IMR-90 (cell line): ENCODE measurements at regions not wholly inside any gene's neighbourhood (a gene's known extent, or its start where the extent isn't known, plus 50 kb on each side); places are given as distances from the start of the nearest gene placed in this dataset.

ENCODE experiments used
- ATAC-seq: fragments of 200-7000 bp; cut with Tn5 transposase; 2 replicates; pipeline ENCODE4 v1.9.1; 2020; ENCODE audit warnings: low read depth, mild to moderate bottlenecking, moderate library complexity
- BruUV-seq: library from RNA; stranded (reverse); fragments of 400-500 nt; replicated peaks from 2 replicates; lab custom pipeline; 2021; lab: Mats Ljungman, UMichigan
- CTCF ChIA-PET: fragments of 300-600 bp; formaldehyde crosslinking; extraction: SDS; loops from one replicate; lab custom pipeline; 2021; ENCODE audit warnings: antibody characterized with exemption; lab: Yijun Ruan, JAX
- POLR2A ChIA-PET: fragments of 300-600 bp; sonication (Branson Sonifier 250); formaldehyde crosslinking; loops from one replicate; lab custom pipeline; 2022; ENCODE audit warnings: antibody characterized with exemption; ENCODE audit not compliant: unreplicated experiment; lab: Charles Lee
- DNase-seq: peaks from one replicate; pipeline ENCODE4 v3.0.0; 2013
- H2AFZ ChIP-seq: replicated peaks from 2 replicates; pipeline ENCODE3; 2013; ENCODE audit warnings: low read length, mild to moderate bottlenecking; ENCODE audit not compliant: poor library complexity
- H2AK5ac ChIP-seq: 2 replicates; pipeline ENCODE4 v1.6.1; 2013; ENCODE audit warnings: low read depth, low read length, inconsistent platforms
- H2AK9ac ChIP-seq: replicated peaks from 2 replicates; pipeline ENCODE3; 2013; ENCODE audit warnings: mild to moderate bottlenecking, low read depth, low read length, moderate library complexity; ENCODE audit not compliant: poor library complexity
- H2BK120ac ChIP-seq: 2 replicates; pipeline ENCODE4 v1.6.1; 2013; ENCODE audit warnings: low read depth, low read length, inconsistent platforms
- H2BK15ac ChIP-seq: 3 replicates; pipeline ENCODE4 v1.6.1; 2013; ENCODE audit warnings: low read depth, low read length, inconsistent platforms
- H2BK20ac ChIP-seq: 2 replicates; pipeline ENCODE4 v1.6.1; 2013; ENCODE audit warnings: low read depth, mild to moderate bottlenecking, inconsistent platforms, low read length, moderate library complexity
- H2BK5ac ChIP-seq: 2 replicates; pipeline ENCODE4 v1.6.1; 2013; ENCODE audit warnings: mild to moderate bottlenecking, low read depth, low read length, inconsistent platforms; ENCODE audit not compliant: poor library complexity, severe bottlenecking
- H3K14ac ChIP-seq: replicated peaks from 2 replicates; pipeline ENCODE4 v1.6.1; 2013; ENCODE audit warnings: low read depth, low read length, inconsistent platforms
- H3K18ac ChIP-seq: 2 replicates; pipeline ENCODE4 v1.6.1; 2013; ENCODE audit warnings: low read depth, low read length, control low read depth
- H3K23ac ChIP-seq: 2 replicates; pipeline ENCODE4 v1.6.1; 2013; ENCODE audit warnings: low read depth, low read length, inconsistent platforms
- H3K27ac ChIP-seq: 2 replicates; pipeline ENCODE4 v1.5.1; 2013; ENCODE audit warnings: mild to moderate bottlenecking, control low read depth, low read length; ENCODE audit not compliant: insufficient read depth
- H3K27me3 ChIP-seq: 2 replicates; pipeline ENCODE4 v1.6.1; 2013; ENCODE audit warnings: low read length; ENCODE audit not compliant: control insufficient read depth, insufficient read depth
- H3K36me3 ChIP-seq: 2 replicates; pipeline ENCODE4 v1.6.1; 2013; ENCODE audit warnings: low read length, mixed read lengths; ENCODE audit not compliant: control insufficient read depth, insufficient read depth
- H3K4ac ChIP-seq: 2 replicates; pipeline ENCODE4 v1.6.1; 2013; ENCODE audit warnings: low read depth, low read length, inconsistent platforms
- H3K4me1 ChIP-seq: 2 replicates; pipeline ENCODE4 v1.6.1; 2013; ENCODE audit warnings: low read length, mixed read lengths; ENCODE audit not compliant: control insufficient read depth, insufficient read depth
- H3K4me2 ChIP-seq: 2 replicates; pipeline ENCODE4 v1.6.1; 2013; ENCODE audit warnings: low read depth, mild to moderate bottlenecking, control low read depth, low read length, moderate library complexity
- H3K4me3 ChIP-seq: 2 replicates; pipeline ENCODE4 v1.5.1; 2013; ENCODE audit warnings: low read depth, mild to moderate bottlenecking, control low read depth, low read length, moderate library complexity; ENCODE audit not compliant: insufficient read depth
- H3K56ac ChIP-seq: 2 replicates; pipeline ENCODE4 v1.6.1; 2013; ENCODE audit warnings: low read length, inconsistent platforms; ENCODE audit not compliant: insufficient read depth; ENCODE audit errors: extremely low read depth
- H3K79me1 ChIP-seq, 2 experiments: 2 replicates each; pipeline ENCODE4 v1.6.1; 2013; ENCODE audit warnings: low read length in 2 of 2, inconsistent platforms in 1 of 2, low read depth in 1 of 2
- H3K9ac ChIP-seq: 2 replicates; pipeline ENCODE4 v1.6.1; 2013; ENCODE audit warnings: low read depth, low read length, control low read depth
- H3K9me1 ChIP-seq: 2 replicates; pipeline ENCODE4 v1.6.1; 2013; ENCODE audit warnings: low read length, inconsistent platforms; ENCODE audit not compliant: insufficient read depth
- H3K9me3 ChIP-seq: 2 replicates; pipeline ENCODE4 v1.6.1; 2013; ENCODE audit warnings: low read length; ENCODE audit not compliant: control insufficient read depth, insufficient read depth
- H4K20me1 ChIP-seq: 2 replicates; pipeline ENCODE4 v1.6.1; 2013; ENCODE audit warnings: low read length, inconsistent platforms; ENCODE audit not compliant: insufficient read depth
- H4K5ac ChIP-seq: 2 replicates; pipeline ENCODE4 v1.6.1; 2013; ENCODE audit warnings: mild to moderate bottlenecking, low read depth, low read length, control low read depth
- H4K8ac ChIP-seq, 2 experiments: 2 replicates each; pipeline ENCODE4 v1.6.1; 2013; ENCODE audit warnings: low read depth in 2 of 2, low read length in 2 of 2, control low read depth in 1 of 2, inconsistent platforms in 1 of 2
- H4K91ac ChIP-seq: 2 replicates; pipeline ENCODE4 v1.6.1; 2013; ENCODE audit warnings: low read depth, low read length, inconsistent platforms; ENCODE audit not compliant: insufficient read depth
- CEBPB ChIP-seq: IDR thresholded peaks from 2 replicates; pipeline ENCODE4 v1.6.1; 2012; ENCODE audit warnings: low read depth, low read length, improper control_type of control experiment
- MXI1 ChIP-seq: IDR thresholded peaks from 2 replicates; pipeline ENCODE4 v1.6.1; 2012; ENCODE audit warnings: low read depth, mild to moderate bottlenecking, low read length, moderate library complexity, borderline replicate concordance
- POLR2A ChIP-seq: IDR thresholded peaks from 2 replicates; pipeline ENCODE4 v1.6.1; 2012; ENCODE audit warnings: mild to moderate bottlenecking, low read depth, low read length
- RFX5 ChIP-seq: IDR thresholded peaks from 2 replicates; pipeline ENCODE4 v1.8.0; 2012; ENCODE audit warnings: low read depth, mild to moderate bottlenecking, low read length, moderate library complexity
- WGBS, 2 experiments: methylation state at CpG; one replicate each; pipeline versions ENCODE4 v1.1.5 to v1.1.7; 2013; ENCODE audit warnings: missing lambda C conversion rate in 2 of 2; ENCODE audit not compliant: insufficient read length in 1 of 2; ENCODE audit errors: extremely low coverage in 2 of 2; 5-methylcytosine and 5-hydroxymethylcytosine counted together
- dilution Hi-C: fragments of 300-500 bp; cut with HindIII; formaldehyde crosslinking; loops from one replicate; pipeline ENCODE4 v1.14.3; 2018; ENCODE audit warnings: low sequenced_read_pairs; ENCODE audit not compliant: unreplicated experiment
- in situ Hi-C: fragments of 300-500 bp; cut with MboI; formaldehyde crosslinking; loops from 3 replicates; pipeline ENCODE4 v1.14.3; 2019; ENCODE audit warnings: low sequenced_read_pairs, inconsistent platforms, mixed read lengths
- intact Hi-C: fragments of 100-400 bp; cut with micrococcal nuclease; formaldehyde crosslinking; loops from 2 replicates; pipeline ENCODE4 v1.10.0; 2022

- Histone ChIP-seq H3K56ac (no peak overlapping the region), H2BK15ac (no peak overlapping the region), H3K9ac (no peak overlapping the region), H2AK9ac (no peak overlapping the region), H3K36me3 (no peaks in the 10 kb centered on the region), H2BK120ac (no peak overlapping the region), H3K23ac (no peak overlapping the region), H2AFZ (no peak overlapping the region), H3K4me2 (no peak overlapping the region), H2BK5ac (no peak overlapping the region), H3K4me1 (0 out of 2 replicates have a peak, but pooled peaks cover 2% of the 10 kb centered on the region), H4K8ac (no peak overlapping the region), H3K27me3 (no peaks in the 10 kb centered on the region; the same call in 1 of the 2 replicates), H3K27ac (no peak overlapping the region), H4K20me1 (no peaks in the 10 kb centered on the region), H3K79me1 (no peaks in the 10 kb centered on the region), H3K14ac (no peak overlapping the region), H3K4ac (no peak overlapping the region), H4K5ac (no peak overlapping the region), H3K9me3 (no peaks in the 10 kb centered on the region), H4K91ac (no peak overlapping the region), H3K4me3 (no peak overlapping the region), H2BK20ac (no peak overlapping the region), H3K9me1 (no peaks in the 10 kb centered on the region; the same call in 1 of the 2 replicates), H3K18ac (no peak overlapping the region), H2AK5ac (no peak overlapping the region)
- intact Hi-C loops, result no loop called here
- no TSS peak for BruUV-seq
- ATAC-seq, result no peak
- ChIA-PET CTCF (no interaction called here), POLR2A (no interaction called here)
- TF ChIP-seq RFX5 (no peak), MXI1 (no peak), POLR2A (no peak), CEBPB (no peak; the same call in 1 of the 2 replicates)
- dilution Hi-C loops, result no loop called here
- DNase-seq, result no peak
- no CpG with 5 or more reads among the region's 4 CpGs for WGBS, 2 experiments
- in situ Hi-C loops, result no loop called here
These were observed 166.6 kb upstream of the PDZRN3 start for GRCh38 chr3:73791356-73791755.
